MM.1S (cell line): ENCODE measurements at regions not wholly inside any gene's neighbourhood (a gene's known extent, or its start where the extent isn't known, plus 50 kb on each side); places are given as distances from the start of the nearest gene placed in this dataset.

Source experiments
- DNase-seq: peaks from one replicate; pipeline ENCODE4 v3.0.0-alpha.2; 2015
- H2AFZ ChIP-seq: fragments of 300-600 bp; sonication (generic); 2 replicates; pipeline ENCODE4 v1.6.0; 2016; ENCODE audit warnings: antibody characterized with exemption, low read length
- H3F3A ChIP-seq: fragments of 300-600 bp; sonication (generic); 2 replicates; pipeline ENCODE4 v1.6.1; 2016; ENCODE audit warnings: mild to moderate bottlenecking, antibody characterized with exemption, low read length, moderate library complexity, mixed read lengths; ENCODE audit not compliant: insufficient read depth
- H3K27ac ChIP-seq: fragments of 300-600 bp; sonication (generic); 2 replicates; pipeline ENCODE4 v1.5.1; 2016; ENCODE audit warnings: mild to moderate bottlenecking, low read length
- H3K27me3 ChIP-seq: fragments of 300-600 bp; sonication (generic); replicated peaks from 2 replicates; pipeline ENCODE4 v1.6.0; 2016; ENCODE audit warnings: low read length; ENCODE audit not compliant: insufficient read depth
- H3K36me3 ChIP-seq: fragments of 300-600 bp; sonication (generic); replicated peaks from 2 replicates; pipeline ENCODE4 v1.6.1; 2016; ENCODE audit warnings: mild to moderate bottlenecking, low read length, mixed read lengths; ENCODE audit not compliant: insufficient read depth
- H3K4me1 ChIP-seq: fragments of 300-600 bp; sonication (generic); 2 replicates; pipeline ENCODE4 v1.6.1; 2016; ENCODE audit warnings: low read length, mixed read lengths
- H3K4me2 ChIP-seq: fragments of 300-600 bp; sonication (generic); 2 replicates; pipeline ENCODE4 v1.6.0; 2016; ENCODE audit warnings: low read depth, low read length
- H3K4me3 ChIP-seq: fragments of 300-600 bp; sonication (generic); 2 replicates; pipeline ENCODE4 v1.5.1; 2016; ENCODE audit warnings: low read length, mixed read lengths
- H3K79me2 ChIP-seq: fragments of 300-600 bp; sonication (generic); 2 replicates; pipeline ENCODE4 v1.6.1; 2016; ENCODE audit warnings: mixed run types, low read length, mixed read lengths
- H3K9ac ChIP-seq: fragments of 300-600 bp; sonication (generic); 2 replicates; pipeline ENCODE4 v1.6.1; 2016; ENCODE audit warnings: low read length, mixed read lengths
- H3K9me2 ChIP-seq: fragments of 300-600 bp; sonication (generic); replicated peaks from 2 replicates; pipeline ENCODE4 v1.6.1; 2016; ENCODE audit warnings: mild to moderate bottlenecking, low read length, mixed read lengths; ENCODE audit not compliant: insufficient read depth
- H3K9me3 ChIP-seq: fragments of 300-600 bp; sonication (generic); replicated peaks from 2 replicates; pipeline ENCODE4 v1.6.1; 2016; ENCODE audit warnings: mild to moderate bottlenecking, low read length, mixed read lengths; ENCODE audit not compliant: insufficient read depth
- H4K20me1 ChIP-seq: fragments of 300-600 bp; sonication (generic); 2 replicates; pipeline ENCODE4 v1.6.1; 2016; ENCODE audit warnings: mild to moderate bottlenecking, low read length, moderate library complexity, mixed read lengths; ENCODE audit not compliant: insufficient read depth
- EZH2 ChIP-seq: fragments of 300-600 bp; sonication (generic); optimal IDR thresholded peaks from 2 replicates; pipeline ENCODE3; 2017; ENCODE audit warnings: low read depth, mild to moderate bottlenecking, antibody characterized with exemption, low read length, mixed read lengths
- EZH2phosphoT487 ChIP-seq: fragments of 300-600 bp; sonication (generic); IDR thresholded peaks from 2 replicates; pipeline ENCODE4 v1.6.1; 2018; ENCODE audit warnings: antibody characterized with exemption, low read length
- TF ChIP-seq, protein P1 (sequence below): fragments of 300-600 bp; sonication (generic); IDR thresholded peaks from 2 replicates; pipeline ENCODE4 v1.5.1; 2016; ENCODE audit warnings: antibody characterized with exemption, low read length, mixed read lengths

DNA sequence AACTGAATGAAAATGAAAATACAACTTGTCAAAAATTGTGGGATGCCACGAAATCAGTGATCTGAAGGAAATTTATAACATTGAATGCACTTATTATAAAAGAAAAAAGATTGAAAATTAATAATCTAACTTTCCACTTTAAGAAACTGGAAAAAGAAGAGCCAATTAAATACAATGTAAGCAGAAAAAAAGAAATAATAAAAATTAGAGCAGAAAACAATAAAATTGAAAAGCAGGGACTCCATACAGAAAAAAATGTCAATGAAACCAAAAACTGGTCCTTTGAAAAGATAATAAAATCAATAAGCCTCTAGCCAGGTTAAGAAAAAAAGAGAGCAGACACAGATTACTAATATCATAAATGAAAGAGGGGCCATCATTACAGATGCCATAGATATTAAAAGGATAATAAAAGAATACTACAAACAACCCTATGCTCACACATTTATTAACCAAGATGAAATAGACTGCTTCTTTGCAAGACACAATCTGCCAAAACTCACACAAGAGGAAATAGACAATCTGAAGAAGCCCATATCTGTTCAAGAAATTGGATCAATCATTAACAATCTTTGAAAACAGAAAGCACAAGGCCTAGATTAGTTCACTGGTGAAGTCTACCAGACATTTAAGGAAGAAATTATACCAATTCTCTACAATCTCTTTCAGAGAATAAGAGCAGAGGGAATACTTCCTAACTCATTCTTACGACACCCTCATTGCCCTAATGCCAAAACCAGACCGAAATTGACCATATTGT lies 233.8 kb upstream of the NEBL start:
- Histone ChIP-seq H3K4me3 (no peak overlapping the region), H3K4me1 (no peaks in the 10 kb centered on the region), H4K20me1 (no peaks in the 10 kb centered on the region), H2AFZ (no peak overlapping the region), H3K9me2 (no peaks in the 10 kb centered on the region), H3K4me2 (no peak overlapping the region), H3F3A (no peaks in the 10 kb centered on the region), H3K27ac (no peak overlapping the region), H3K9me3 (no peaks in the 10 kb centered on the region), H3K9ac (no peak overlapping the region), H3K27me3 (no peaks in the 10 kb centered on the region), H3K79me2 (no peaks in the 10 kb centered on the region), H3K36me3 (no peaks in the 10 kb centered on the region)
- TF ChIP-seq EZH2 (no peak), EZH2phosphoT487 (no peak)
- TF ChIP-seq, protein P1, sequence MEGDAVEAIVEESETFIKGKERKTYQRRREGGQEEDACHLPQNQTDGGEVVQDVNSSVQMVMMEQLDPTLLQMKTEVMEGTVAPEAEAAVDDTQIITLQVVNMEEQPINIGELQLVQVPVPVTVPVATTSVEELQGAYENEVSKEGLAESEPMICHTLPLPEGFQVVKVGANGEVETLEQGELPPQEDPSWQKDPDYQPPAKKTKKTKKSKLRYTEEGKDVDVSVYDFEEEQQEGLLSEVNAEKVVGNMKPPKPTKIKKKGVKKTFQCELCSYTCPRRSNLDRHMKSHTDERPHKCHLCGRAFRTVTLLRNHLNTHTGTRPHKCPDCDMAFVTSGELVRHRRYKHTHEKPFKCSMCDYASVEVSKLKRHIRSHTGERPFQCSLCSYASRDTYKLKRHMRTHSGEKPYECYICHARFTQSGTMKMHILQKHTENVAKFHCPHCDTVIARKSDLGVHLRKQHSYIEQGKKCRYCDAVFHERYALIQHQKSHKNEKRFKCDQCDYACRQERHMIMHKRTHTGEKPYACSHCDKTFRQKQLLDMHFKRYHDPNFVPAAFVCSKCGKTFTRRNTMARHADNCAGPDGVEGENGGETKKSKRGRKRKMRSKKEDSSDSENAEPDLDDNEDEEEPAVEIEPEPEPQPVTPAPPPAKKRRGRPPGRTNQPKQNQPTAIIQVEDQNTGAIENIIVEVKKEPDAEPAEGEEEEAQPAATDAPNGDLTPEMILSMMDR, result no peak
- no peak for DNase-seq

DNA sequence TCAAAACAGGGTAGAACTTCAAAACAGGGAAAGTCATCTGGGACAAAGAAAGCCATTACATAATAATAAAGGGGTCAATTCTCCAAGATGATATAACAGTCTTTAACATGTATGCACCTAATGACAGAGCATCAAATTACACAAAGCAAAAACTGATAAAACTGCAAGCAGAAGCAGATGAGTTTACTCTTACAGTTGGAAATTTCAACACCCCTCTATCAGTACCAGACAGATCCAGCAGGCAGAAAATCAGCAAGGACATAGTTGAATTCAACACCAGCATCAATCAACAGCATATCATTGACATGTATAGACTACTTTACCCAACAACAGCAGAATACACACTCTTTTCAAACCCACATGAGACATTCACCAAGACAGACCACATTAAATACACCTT lies 233.0 kb upstream of the NEBL start:
- Histone ChIP-seq H3K9ac (no peak overlapping the region), H3K9me2 (no peaks in the 10 kb centered on the region), H3F3A (no peaks in the 10 kb centered on the region), H3K27ac (no peak overlapping the region), H3K9me3 (no peaks in the 10 kb centered on the region), H3K27me3 (no peaks in the 10 kb centered on the region), H2AFZ (no peak overlapping the region), H3K4me2 (no peak overlapping the region), H3K36me3 (no peaks in the 10 kb centered on the region), H4K20me1 (no peaks in the 10 kb centered on the region), H3K4me1 (no peaks in the 10 kb centered on the region), H3K4me3 (no peak overlapping the region), H3K79me2 (no peaks in the 10 kb centered on the region)
- TF ChIP-seq EZH2, result no peak
- TF ChIP-seq, protein P1, result no peak
- no peak for TF ChIP-seq EZH2phosphoT487
- DNase-seq, result no peak

DNA sequence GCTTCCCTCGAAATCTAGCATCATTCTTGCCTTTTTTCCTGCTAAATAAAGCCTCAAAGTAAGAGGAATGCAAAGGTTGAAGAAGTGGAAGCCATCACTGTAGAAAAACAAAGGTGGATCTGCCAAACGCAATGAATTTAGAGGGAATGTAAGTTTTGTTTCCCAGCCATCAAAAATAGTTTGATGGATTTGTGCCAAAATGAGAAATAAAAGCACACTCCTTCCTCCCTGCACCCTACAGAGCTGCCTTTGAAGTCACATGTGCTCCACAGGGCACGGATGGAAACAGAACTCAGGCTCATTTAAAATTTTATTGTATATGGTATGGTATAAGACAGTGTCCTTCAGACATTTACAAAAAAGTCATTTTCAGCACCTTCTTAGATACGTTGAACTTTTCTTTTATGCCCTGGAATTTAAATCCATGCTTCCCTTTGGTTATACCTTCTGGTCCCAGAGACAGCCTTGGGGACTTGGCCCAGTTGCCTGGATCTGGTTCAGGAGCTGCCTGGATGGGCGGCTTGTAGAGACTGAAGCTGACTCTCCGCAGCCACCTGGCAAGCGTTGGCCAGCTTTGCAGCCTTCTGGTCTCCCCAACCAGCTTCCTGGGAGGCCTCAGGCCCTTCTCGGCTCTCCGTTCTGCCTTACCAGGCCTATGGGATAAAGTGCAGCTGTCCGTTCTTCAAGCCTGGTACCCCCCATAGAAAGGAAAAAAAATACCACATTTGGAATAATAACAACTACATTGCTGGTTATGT lies 228.5 kb upstream of the NEBL start:
- no peak for DNase-seq
- TF ChIP-seq, protein P1, result no peak
- TF ChIP-seq EZH2, result no peak
- no peak for TF ChIP-seq EZH2phosphoT487
- H3F3A ChIP-seq, result no peaks in the 10 kb centered on the region
- no peak overlapping the region for H2AFZ ChIP-seq
- H4K20me1 ChIP-seq, result no peaks in the 10 kb centered on the region
- no peak overlapping the region for H3K9ac ChIP-seq
- H3K36me3 ChIP-seq, result no peaks in the 10 kb centered on the region
- no peaks in the 10 kb centered on the region for H3K27me3 ChIP-seq
- H3K27ac ChIP-seq, result no peak overlapping the region
- no peaks in the 10 kb centered on the region for H3K9me3 ChIP-seq
- no peaks in the 10 kb centered on the region for H3K4me1 ChIP-seq
- H3K79me2 ChIP-seq, result no peaks in the 10 kb centered on the region
- no peak overlapping the region for H3K4me3 ChIP-seq
- H3K4me2 ChIP-seq, result no peak overlapping the region
- H3K9me2 ChIP-seq, result no peaks in the 10 kb centered on the region
